NCI-H446 treated with DMSO at 0.1 percent for 48 hours (cell line): ENCODE measurements at regions not wholly inside any gene's neighbourhood (a gene's known extent, or its start where the extent isn't known, plus 50 kb on each side); places are given as distances from the start of the nearest gene placed in this dataset.
"Not testable (repeated sequence)": the region's sequence is repeated elsewhere in the genome, so short reads cannot be mapped to it uniquely, and the experiment has no call there.

Source experiments
- DNase-seq: peaks from one replicate; lab custom pipeline; 2025; lab: John Stamatoyannopoulos, UW

DNA sequence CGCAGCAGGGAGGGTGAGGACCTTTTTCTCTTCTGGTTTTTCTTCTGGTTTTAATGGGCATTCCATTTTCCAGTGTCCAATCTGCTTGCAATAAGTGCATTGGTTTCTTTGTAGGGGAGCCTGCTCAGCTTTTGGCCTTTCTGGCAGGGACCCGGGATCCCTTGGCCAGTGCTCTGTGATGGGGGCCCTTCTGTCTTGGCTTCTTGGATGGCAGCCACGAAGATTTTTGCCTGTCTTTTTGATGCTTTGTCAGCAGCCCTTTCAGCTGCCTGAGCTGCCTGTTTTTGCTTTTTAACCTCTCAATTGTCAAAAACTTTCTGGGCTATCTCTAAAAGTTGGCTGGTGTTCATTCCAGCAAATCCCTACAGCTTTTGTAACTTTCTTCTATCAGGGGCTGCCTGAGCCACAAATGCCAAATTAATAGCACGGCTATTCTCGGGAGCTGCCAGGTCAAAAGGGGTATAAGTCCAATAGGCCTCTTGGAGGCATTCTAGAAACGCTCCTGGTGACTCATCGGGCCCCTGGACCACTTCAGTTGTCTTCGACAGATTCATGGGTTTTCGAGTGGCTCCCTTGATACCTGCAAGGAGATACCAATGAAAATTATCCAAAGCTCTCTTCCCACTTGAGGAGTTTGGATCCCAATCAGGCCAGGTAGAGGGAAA is 179.9 kb upstream of the MBL2 start:
- DNase-seq = no peak

DNA sequence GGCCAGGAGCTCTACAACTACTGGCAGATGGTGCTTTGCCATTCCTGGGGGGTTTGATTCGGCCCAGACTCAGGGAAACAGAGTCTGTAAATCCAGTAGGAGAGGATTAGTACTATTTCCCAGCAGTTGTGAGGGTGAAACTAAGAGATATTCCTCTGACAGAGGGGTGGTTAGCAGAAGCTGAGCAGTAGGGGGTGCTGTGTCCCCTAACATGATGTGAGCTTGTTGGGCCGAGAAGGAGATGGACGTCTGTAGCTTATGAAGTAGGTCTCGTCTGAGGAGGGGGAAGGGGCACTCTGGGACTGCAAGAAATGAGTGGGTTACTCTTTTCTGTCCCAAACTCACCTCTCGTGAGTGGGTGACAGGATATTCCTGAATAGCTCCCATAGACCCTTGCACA is 179.2 kb upstream of the MBL2 start:
- no peak for DNase-seq

DNA sequence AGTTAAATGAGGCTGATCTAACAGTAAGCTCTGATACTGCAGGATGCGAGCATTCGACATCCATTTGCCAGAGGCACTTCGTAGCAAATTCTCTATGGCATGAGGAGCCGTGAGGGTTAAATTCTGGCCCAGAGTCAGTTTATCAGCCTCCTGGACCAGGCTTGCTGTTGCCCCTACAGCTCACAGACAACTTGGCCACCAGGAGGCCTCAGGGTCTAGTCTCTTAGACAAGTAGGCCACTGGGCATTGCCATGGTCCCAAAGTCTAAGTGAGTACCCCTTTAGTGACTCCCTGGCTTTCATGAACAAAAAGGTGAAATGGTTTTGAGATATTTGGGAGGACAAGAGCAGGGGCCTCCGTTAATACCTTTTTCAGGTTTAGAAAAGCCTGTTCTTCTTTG is 178.0 kb upstream of the MBL2 start:
- no peak for DNase-seq

DNA sequence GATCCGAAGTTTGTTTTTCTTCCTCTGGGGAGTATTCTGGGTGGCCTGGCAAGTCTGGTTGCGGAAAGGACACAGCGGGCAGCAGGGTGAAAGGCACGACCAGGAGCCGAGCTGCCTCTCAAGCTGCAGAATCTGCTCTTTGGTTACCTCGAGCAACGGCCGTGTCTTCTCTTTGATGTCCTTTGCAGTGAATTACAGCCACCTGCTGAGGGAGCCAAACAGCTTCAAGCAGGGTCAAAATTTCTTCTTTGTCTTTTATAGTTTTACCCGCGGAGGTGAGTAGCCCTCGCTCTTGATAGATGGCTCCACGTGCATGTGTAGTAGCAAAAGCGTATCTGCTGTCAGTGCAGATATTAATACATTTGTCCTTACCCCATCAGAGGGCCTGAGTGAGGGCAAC is 177.3 kb upstream of the MBL2 start:
- DNase-seq = no peak

DNA sequence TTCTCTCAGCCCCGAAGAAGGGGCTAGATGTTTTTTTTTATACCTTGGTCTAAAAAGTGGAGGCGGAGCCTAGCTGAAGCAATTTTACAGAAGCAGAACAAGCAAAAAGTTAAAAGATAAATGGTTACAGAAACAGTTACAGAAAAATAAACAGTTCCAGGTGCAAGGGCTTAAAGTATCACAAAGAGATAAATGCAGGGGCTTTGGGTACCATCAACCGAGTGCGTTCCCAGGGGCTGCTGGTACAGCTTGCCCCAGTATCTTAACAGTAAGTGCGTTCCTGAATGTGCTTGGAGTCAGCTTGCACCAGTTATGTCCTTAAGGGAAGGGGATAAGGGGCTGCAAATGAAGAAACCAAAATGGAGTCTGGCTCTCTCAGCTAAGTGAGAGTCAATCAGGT is 173.9 kb upstream of the MBL2 start:
- DNase-seq = no peak

DNA sequence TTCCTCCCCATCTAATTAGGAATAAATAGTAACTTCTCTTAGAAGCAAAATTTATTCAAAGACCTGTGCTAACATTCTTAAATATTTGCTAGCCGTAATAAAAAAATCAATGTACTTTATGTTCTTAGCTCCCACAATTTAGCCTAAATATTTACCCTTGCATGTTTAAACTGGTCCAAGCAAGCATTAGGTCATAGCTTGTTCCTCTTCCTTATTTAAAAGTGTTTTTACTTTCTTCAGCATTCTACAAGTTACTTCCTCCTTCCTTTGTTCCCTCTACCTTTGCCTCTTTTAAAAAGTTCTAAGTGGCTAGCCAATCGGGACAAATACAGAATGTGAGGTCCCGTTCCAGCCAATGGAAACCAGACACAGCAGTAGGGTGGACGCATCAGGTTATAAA is 172.9 kb upstream of the MBL2 start:
- not testable (repeated sequence) for DNase-seq

DNA sequence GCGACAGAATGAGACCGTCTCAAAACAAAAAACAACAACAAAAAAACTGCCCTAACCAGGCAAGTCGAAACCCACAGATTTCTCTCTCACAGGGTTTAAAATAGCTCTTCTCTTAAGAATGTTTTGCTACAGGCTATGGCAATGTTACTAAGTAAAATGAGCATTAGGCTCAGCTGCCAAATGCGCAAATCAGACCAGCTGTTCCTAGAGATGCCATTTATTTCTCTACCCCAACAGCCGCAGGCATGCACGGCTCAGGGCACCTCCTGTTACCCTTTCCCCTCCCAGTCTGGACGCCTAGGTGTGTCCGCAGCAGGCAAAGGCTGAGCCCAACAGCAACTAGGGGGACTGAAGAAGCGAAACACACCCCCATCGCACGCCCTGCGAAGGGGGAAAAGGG is 168.3 kb upstream of the MBL2 start:
- no peak for DNase-seq

DNA sequence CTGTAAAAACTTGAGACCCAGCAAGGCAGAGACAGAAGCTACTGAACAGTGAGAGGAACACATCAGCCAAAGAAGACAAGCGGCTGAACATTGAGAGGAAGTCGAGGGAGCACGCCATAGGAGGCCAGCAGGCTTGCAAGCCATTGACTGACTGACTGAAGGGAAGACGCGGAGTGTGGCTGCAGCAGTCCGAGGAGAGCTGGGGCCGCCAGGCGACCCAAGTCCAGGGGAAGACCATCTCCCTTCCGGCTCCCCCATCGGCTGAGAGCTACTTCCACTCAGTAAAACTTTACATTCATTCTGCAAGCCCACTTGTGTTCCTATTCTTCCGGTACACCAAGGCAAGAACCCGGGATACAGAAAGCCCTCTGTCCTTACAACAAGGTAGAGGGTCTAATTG is 167.3 kb upstream of the MBL2 start:
- DNase-seq = no peak

DNA sequence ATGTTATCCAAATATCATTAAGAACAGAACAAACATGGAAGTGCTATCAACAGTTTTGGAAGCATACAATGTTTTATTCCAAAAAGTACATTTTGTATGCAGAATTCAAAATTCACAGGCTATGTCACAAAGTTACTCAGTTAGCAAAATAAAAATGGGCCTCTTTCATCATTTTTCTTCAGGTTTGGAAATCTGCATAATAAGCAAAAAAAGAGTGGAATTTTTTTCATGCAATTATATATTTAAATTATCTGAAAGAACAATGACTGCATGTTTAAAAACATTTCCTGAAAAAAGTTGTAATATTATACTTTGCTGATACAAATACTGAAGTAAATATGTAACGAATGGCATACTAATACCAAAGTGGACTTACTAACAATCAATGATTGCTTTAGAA is 161.2 kb upstream of the MBL2 start:
- no peak for DNase-seq

DNA sequence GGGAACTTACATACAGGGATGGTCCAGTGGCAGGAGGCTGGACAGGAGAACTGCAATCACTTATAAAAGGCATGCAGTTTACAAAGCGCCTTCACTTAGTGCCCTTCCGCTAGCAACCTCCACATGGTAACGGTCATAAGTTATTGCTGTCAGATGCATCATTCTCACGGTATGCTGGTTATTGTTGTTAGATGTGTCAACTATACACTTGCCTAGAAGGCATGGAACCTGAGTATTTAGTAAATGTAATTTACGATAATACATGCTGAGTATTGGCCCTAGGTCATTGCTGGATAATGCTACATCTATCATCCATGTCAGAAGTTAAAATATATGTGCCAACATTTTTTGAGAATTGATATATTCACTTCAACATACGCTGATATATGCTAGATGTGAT is 155.1 kb upstream of the MBL2 start:
- DNase-seq = no peak

DNA sequence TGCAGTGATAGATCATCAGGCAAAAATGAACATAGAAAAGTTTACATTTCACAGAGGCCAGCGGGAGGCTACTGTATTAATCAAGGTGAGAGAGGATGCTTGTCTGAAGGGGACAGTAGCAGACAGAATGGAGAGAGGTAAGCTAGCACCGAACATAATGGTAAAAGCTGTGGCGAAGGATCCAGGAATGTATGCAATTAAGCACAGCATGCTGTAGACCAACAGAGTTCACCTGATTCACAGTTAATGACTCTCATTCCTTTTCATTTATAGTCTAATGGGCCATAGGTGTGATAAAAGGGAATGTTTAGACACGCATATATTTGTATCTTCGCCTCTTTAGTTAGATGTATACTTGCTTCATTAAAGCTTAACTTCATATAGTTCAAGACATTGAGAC is 150.9 kb upstream of the MBL2 start:
- no peak for DNase-seq

DNA sequence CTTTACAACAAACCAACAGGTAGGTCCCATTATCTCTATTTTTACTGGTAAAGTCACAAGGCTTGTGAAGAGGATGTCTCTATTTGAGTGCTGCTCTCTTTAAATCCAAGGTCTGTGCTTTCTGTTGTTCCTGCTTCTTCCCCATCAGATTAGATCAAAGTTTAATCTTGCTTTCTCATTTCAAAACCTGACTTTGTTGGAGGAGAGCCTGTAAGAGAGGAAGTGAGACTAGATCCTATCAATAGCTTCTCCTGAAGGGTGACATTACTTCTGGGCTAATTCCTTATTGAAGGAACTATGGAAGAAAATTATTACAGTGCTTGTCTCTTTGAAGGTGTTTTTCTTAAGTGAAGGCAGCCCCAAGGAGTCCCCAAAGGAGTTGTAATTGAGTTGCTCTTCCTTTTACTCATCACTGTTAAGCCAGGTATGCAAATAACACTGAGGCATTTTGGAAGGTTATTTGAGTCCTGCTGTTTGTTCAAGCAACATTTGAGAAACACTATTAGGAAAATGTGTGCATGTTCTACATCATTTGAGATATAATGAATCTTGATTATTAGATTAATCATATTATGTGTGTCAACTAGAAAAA is 146.2 kb upstream of the MBL2 start:
- no peak for DNase-seq

DNA sequence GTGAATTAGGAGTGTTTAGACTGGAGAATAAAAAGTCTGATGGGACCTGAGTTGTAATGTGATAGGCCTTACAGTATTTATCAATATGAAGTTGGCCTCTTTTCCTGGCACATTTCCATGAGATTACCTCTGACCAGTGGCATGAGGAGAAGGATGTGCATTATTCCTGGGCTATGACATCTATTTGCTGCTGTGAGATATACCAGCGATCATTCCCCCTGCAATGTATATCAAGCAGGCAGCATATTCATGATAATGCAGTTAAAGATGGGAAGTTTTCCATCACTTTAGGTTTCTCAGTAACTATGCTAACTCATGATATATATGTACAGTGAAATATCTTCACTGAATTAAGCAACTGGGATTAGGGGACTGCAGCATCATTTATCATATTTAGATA is 142.8 kb upstream of the MBL2 start:
- DNase-seq = no peak

DNA sequence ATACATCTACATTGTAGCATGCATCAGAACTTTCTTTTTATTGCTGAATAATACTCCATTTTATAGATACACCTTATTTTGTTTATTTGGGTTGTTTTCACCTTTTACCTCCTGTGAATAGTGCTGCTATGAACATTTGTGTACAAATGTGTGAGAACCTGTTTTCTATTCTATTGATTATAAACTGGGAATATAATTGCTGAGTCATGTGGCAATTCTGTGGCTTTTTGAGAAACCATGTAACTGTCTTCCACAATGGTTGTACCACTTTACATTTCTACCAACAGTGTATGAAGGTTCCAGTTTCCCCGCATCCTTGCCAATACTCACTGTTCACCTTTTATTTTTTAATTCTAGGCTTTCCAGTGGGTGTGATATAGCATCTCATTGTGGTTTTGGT is 138.6 kb upstream of the MBL2 start:
- no peak for DNase-seq

DNA sequence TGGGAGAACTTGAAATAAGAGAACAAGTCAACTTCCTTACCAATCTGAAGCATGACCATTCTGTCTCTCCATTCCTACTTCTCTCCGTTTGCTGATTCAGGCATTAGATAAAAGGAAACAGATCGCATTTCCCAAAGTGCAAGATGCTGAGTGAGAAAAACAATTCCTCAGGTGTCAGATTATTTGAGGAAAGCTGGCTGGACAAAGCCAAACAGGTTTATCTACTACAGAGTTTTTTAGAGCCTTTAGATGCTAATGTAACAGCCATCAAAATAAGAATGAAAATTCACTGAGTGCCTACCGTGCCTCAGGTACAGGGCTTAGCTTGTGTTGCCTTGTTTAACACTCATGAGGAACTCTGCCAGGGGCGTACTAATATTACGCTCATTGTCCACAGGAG is 135.9 kb upstream of the MBL2 start:
- DNase-seq = no peak

DNA sequence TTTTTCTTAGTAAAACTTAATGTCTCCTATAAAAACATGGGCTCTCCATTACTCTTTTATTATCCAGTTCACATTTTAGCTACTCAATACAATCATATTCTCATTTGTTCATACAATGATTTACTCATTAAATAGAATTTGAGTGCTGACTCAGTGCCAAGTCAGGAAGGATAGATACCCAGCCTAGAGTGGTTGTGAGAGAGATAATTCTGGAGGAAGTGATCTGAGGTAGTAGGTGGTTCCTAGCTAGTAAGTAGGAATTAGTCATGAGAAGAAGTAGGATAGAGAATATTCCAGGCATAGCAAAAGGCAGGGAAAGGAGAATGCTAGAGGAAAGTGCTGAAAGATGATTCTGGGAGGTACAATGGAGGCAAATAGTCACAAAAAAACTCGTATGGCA is 133.5 kb upstream of the MBL2 start:
- DNase-seq = no peak

DNA sequence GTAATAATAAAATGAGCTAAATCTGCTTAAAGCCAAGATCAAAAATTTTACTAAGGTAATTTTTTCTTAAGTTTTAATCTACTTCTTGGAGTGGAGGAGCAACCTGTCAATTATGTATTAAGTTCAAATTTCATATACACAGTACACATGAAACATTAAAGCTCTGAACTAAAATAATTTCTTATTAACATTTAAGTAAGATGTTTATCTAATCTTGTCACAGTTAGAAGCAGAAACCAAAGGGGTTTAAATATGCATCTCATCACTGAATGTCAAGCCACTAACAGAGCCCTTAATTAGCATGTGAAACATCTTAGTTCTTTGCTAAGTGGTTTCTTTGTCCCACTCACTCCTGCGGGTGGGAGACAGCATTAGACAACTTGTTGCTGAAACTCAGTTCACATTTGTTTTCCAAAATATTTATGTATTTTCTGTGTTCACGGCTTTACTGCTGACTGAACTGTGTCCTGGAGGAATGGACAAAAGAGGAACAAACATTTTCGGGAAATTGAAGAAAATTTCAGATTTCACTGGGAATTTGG is 130.9 kb upstream of the MBL2 start:
- DNase-seq = no peak

DNA sequence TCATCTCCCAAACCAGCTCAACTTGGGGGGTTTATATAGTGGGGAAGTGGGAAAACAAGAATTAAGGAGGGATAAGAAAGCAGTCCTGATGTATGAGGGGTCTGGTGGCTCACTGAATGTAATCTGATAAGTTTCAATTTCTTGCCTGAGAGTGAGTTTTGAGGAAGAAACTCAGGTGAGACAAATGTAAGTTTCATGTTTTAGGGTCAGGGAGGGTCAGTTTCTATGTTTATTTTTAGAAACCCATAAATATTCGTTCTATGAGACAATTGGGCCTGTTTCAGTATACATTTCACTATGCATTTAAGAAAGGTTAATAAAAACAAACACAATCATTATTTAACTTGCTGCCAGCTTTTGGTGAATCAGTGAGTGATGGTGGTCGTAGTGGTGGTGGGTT is 128.0 kb upstream of the MBL2 start:
- no peak for DNase-seq

DNA sequence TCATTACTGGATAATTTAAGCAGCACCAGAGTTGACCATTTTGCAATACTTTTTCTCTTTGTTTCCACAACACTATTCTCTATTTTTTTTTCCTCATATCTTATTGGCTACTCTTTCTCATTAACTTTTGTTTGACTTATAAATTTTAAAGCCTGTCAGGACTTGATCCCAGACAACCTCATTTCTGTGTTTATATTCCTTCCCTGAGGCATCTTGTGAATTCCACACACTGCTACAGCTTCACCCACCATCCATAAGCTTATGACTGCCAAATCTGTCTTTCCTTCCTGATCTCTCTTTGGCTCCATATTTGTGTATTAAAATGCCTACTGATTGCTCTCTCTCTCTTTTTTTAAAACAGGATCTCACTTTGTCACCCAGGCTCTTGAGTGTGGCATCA is 124.6 kb upstream of the MBL2 start:
- no peak for DNase-seq

DNA sequence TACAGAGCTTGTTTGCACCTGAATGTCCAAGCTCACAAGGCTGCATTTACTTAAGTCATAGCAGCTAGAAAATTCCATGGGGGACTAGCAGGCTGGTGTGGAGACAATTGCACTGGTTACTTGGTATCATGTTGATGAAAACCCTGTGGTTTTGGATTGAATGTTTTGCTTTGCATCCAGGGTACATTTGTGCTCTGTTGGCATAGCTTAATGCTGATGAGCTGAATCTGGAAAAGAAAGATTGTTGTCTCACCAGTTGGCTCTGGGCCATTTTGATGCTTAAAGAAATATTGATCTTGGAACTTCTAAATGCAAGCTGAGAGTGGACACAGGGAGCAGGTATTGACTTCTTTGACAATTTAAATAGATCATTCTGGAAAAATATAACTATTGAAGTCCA is 122.5 kb upstream of the MBL2 start:
- DNase-seq = no peak

DNA sequence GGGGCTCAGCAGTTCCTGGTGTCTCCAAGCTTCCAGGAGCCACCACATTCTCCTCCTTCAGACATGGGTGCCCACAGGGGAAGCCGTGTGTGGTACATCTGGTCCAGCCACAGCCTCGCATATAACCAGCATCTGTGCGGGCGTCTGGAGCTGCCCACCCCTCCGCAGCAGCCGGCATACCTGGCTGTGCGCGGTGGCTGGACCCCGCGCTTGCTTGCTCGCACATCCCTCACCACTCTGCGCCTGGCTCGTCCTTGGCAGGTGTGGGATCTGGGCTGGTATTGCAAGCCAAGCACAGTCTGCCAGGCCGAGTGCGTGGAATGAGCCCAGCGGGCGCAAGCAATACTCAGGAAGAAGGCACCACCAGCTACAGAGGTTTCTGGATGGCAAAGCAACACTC is 117.7 kb upstream of the MBL2 start:
- no peak for DNase-seq

DNA sequence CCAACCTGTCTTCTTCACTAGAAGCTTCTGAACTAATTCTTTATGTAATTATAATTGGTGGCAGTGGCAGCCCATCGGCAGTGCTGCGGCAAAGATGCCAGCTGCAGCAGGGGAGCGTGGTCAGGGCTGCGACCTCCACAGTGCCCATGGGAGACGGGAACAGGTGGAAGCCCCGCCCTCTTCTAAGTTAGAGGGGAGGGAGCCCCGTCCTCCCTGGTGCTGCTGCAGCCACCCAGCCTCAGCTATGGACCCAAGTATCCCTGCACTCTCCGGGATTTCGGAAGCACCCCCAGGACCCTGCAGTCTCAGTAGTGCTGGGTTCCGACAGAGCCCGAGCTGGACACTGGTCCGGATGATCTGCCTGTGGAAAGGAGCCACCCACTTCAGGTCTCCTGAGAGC is 117.0 kb upstream of the MBL2 start:
- DNase-seq = no peak

DNA sequence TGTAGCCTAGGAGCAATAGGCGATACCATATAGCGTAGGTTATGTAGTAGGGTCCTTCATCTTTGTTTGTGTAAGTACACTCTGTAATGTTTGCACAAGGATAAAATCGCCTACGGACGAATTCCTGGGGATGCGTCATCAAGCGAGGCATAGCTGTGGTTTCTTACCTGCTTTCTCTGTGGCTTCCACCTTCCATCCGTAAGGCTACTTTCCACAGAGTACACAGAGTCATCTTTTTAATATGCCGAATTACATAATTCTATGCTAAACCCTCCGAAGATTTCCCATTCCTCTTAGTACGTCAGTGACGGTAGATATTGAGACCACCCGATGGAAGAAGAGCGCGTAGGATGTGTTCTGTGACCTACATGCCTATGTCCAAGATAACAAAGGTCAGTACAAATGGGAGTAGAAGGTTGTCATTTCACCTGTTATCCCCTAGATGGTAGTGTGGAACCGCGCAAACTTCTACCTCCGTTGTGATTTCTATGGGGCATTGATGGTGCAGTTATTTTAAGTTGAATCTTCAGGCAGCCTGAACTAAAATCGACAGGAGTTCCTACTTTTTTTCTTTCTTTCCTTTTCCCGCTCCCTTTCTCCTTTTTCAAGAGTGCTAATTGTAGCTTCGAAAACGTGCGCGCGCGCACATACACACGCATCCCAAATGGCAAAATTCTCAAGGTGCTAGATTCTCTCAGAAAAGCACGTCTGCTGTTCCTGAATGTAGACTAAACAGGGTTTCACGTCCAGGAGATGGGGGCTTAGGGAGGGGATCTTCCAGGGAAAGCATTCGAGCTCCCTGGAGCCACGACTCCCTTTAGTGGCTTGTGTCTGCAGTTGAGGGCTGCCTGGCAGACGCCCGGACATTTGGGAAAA is 111.7 kb upstream of the MBL2 start:
- DNase-seq = no peak
